Activated naive CD8-positive, alpha-beta T cell treated with anti-CD3 and anti-CD28 coated beads, Interleukin-2, amount 10 ng/mL, durations not matched to agents 7 days and 5 days (primary cell): ENCODE measurements at regions not wholly inside any gene's neighbourhood (a gene's known extent, or its start where the extent isn't known, plus 50 kb on each side); places are given as distances from the start of the nearest gene placed in this dataset.
"Not testable (repeated sequence)": the region's sequence is repeated elsewhere in the genome, so short reads cannot be mapped to it uniquely, and the experiment has no call there.

Experiments used
- ATAC-seq: fragments of 150-1000 bp; cut with Tn5 transposase; one replicate; pipeline ENCODE4 v1.10.0; 2021; ENCODE audit warnings: low read depth, moderate library complexity
- POLR2A ChIA-PET: fragments of 350-600 bp; sonication (Branson Sonifier 250); formaldehyde crosslinking; loops from one replicate; lab custom pipeline; 2021; ENCODE audit warnings: antibody characterized with exemption; lab: Charles Lee
- DNase-seq: peaks from one replicate; pipeline ENCODE4 v3.0.0; 2021
- H3K27ac Mint-ChIP-seq: one replicate; pipeline ENCODE4 v1.8.0; 2022; ENCODE audit warnings: mild to moderate bottlenecking, mixed read lengths
- H3K27me3 Mint-ChIP-seq: one replicate; pipeline ENCODE4 v1.8.0; 2022; ENCODE audit warnings: mild to moderate bottlenecking, moderate library complexity, mixed read lengths
- H3K36me3 Mint-ChIP-seq: one replicate; pipeline ENCODE4 v1.8.0; 2021; ENCODE audit warnings: mild to moderate bottlenecking, mixed read lengths
- H3K4me1 Mint-ChIP-seq: one replicate; pipeline ENCODE4 v1.8.0; 2021; ENCODE audit warnings: mixed read lengths
- H3K4me3 Mint-ChIP-seq: one replicate; pipeline ENCODE4 v1.8.0; 2022; ENCODE audit warnings: mild to moderate bottlenecking, moderate library complexity, mixed read lengths
- H3K9me3 Mint-ChIP-seq: one replicate; pipeline ENCODE4 v1.8.0; 2021; ENCODE audit warnings: mixed read lengths

DNA sequence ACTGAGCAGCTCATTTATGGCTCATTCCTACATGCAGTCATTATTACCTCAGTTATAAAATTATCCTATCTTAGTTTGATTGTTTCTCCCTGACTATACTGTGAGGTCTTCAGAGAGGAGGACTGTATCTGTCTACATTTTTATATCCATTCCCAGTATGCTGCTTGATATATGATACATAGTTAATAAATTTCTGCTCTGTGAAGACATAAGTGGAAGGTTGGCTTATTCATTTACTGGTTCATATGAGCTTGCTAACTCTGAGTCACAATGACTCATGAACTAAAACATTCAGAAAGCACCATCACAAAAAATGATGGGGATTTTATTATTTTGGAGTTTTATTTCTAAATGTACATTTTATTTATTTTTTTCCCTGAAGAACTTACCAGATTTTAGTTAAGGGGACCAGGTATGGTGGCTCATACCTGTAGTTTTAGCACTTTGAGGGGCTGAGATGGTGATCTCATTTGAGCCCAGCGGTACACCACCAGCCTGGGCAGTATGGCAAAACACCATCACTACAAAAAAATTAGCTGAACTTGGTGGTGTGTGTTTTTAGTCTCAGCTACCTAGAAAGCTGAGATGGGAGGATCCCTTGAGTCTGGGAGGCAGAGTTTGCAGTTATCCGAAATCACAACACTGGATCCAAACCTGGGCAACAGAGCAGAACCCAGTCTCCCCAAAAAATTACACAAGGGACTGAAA is 85.1 kb upstream of the HSFY2 start:
- H3K9me3 Mint-ChIP-seq, POLR2A ChIA-PET, H3K4me1 Mint-ChIP-seq, H3K36me3 Mint-ChIP-seq, H3K27me3 Mint-ChIP-seq, ATAC-seq, H3K27ac Mint-ChIP-seq, DNase-seq, H3K4me3 Mint-ChIP-seq: not testable (repeated sequence)

DNA sequence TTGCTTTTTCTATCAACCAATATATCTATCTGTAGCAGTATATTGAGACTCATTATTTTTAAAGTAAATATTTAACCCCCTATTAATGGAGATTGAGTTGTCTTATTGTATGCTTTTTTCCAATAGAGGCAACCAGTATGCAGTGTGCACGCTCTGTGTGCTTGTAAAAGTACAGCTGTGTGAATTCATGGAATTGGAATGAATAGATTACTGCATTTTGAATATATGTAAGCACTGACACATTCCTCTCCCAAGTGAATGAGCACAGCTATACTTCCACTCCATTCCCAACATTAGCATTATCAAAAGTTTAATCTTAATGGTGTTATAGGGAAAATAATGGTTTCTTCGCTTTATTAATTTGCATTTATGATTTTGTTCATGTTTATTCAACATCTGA is 81.6 kb upstream of the HSFY2 start:
- DNase-seq, H3K27me3 Mint-ChIP-seq, POLR2A ChIA-PET, H3K9me3 Mint-ChIP-seq, H3K27ac Mint-ChIP-seq, H3K4me3 Mint-ChIP-seq, H3K4me1 Mint-ChIP-seq, H3K36me3 Mint-ChIP-seq, ATAC-seq: not testable (repeated sequence)

DNA sequence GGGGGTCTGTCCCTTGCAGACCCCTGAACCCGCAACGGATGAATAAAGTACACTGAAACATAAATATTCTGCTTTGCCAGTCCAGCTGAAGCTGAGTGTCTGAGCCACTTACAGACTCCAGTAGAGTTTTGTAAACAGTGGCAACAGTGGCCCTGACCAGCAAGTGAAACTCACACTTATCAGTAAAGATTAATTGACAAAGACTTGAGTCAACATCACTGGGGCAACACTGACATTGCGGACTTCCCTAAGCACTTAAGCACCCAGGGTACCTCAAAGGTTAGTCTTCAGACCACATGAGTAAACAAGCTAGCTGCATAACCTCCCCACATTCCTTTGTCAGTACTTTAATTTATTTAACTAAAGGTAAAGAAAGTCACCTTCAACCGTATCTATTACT is 79.8 kb upstream of the HSFY2 start:
- H3K4me3 Mint-ChIP-seq, H3K4me1 Mint-ChIP-seq, POLR2A ChIA-PET, H3K27me3 Mint-ChIP-seq, H3K9me3 Mint-ChIP-seq, ATAC-seq, H3K36me3 Mint-ChIP-seq, DNase-seq, H3K27ac Mint-ChIP-seq: not testable (repeated sequence)

DNA sequence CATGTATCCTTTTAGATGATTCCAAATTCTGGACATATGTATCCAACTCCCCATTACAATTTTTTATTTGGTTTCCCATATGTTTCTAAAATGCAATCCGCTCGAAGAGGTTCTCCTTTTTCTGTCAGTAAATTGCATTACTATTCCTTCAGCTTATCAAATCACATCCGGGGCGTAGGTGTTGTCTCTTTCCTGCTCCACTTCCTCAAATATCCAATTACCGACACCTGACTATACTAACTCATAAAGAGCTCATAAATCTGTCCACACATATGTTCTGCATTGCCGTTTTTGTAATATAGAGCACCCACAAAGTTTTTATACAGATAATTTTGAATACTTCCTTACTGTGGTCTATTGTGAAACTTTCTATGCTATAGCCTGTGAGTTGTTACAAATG is 63.1 kb upstream of the HSFY2 start:
- H3K36me3 Mint-ChIP-seq, H3K27ac Mint-ChIP-seq, POLR2A ChIA-PET, ATAC-seq, H3K4me3 Mint-ChIP-seq, H3K4me1 Mint-ChIP-seq, H3K9me3 Mint-ChIP-seq, DNase-seq, H3K27me3 Mint-ChIP-seq: not testable (repeated sequence)
